SU-DHL-6 (cell line): ENCODE measurements at regions not wholly inside any gene's neighbourhood (a gene's known extent, or its start where the extent isn't known, plus 50 kb on each side); places are given as distances from the start of the nearest gene placed in this dataset.

Source experiments
- H2AFZ ChIP-seq: fragments of 200-600 bp; sonication (generic); 2 replicates; pipeline ENCODE4 v1.6.1; 2014; ENCODE audit warnings: low read depth, mild to moderate bottlenecking, moderate library complexity, mixed read lengths, antibody characterized with exemption, low read length; ENCODE audit not compliant: severe bottlenecking
- H3F3A ChIP-seq: fragments of 200-600 bp; shearing (Covaris generic); 2 replicates; pipeline ENCODE4 v1.6.0; 2016; ENCODE audit warnings: antibody characterized with exemption, mild to moderate bottlenecking; ENCODE audit not compliant: insufficient read depth
- H3K27ac ChIP-seq: fragments of 200-600 bp; sonication (generic); 2 replicates; pipeline ENCODE4 v1.5.1; 2016; ENCODE audit warnings: low read depth, mild to moderate bottlenecking, low read length, moderate library complexity, mixed read lengths
- H3K27me3 ChIP-seq: fragments of 200-600 bp; sonication (generic), shearing (Covaris generic); 2 replicates; pipeline ENCODE4 v1.6.0; 2014; ENCODE audit warnings: mild to moderate bottlenecking, low read length
- H3K36me3 ChIP-seq: fragments of 200-600 bp; sonication (generic); 2 replicates; pipeline ENCODE4 v1.6.1; 2014; ENCODE audit warnings: mild to moderate bottlenecking, low read length, mixed read lengths
- H3K4me2 ChIP-seq: fragments of 300-600, 200-600 bp; shearing (Covaris generic), sonication (generic); 2 replicates; pipeline ENCODE4 v1.6.0; 2014; ENCODE audit warnings: low read length, low read depth, mild to moderate bottlenecking; ENCODE audit not compliant: poor library complexity, severe bottlenecking
- H3K4me3 ChIP-seq: fragments of 200-600 bp; sonication (generic); 2 replicates; pipeline ENCODE4 v1.5.1; 2014; ENCODE audit warnings: antibody characterized with exemption, low read length, mild to moderate bottlenecking, mixed read lengths; ENCODE audit not compliant: insufficient read depth, poor library complexity, severe bottlenecking
- H3K79me2 ChIP-seq: fragments of 200-600 bp; sonication (generic); 2 replicates; pipeline ENCODE4 v1.6.1; 2014; ENCODE audit warnings: mild to moderate bottlenecking, low read length, moderate library complexity; ENCODE audit not compliant: insufficient read depth
- H3K9ac ChIP-seq: fragments of 200-600 bp; sonication (generic); 2 replicates; pipeline ENCODE4 v1.7.0; 2014; ENCODE audit warnings: mild to moderate bottlenecking, low read length
- H3K9me2 ChIP-seq: fragments of 200-600 bp; sonication (generic); replicated peaks from 2 replicates; pipeline ENCODE4 v1.6.1; 2014; ENCODE audit warnings: low read length; ENCODE audit not compliant: insufficient read depth
- H3K9me3 ChIP-seq: fragments of 200-600 bp; sonication (generic); 2 replicates; pipeline ENCODE4 v1.6.1; 2014; ENCODE audit warnings: low read length, mixed read lengths; ENCODE audit not compliant: insufficient read depth
- H4K20me1 ChIP-seq: fragments of 200-600 bp; sonication (generic); 2 replicates; pipeline ENCODE4 v1.6.1; 2014; ENCODE audit warnings: low read depth, mild to moderate bottlenecking, antibody characterized with exemption, low read length, moderate library complexity, mixed read lengths
- EZH2phosphoT487 ChIP-seq: fragments of 200-600 bp; sonication (generic), shearing (Covaris generic); conservative IDR thresholded peaks from 2 replicates; pipeline ENCODE4 v1.6.1; 2018; ENCODE audit warnings: mild to moderate bottlenecking, antibody characterized with exemption, low read length, moderate library complexity, mixed read lengths
- TF ChIP-seq, protein P1 (sequence below): fragments of 200-600 bp; sonication (generic); IDR thresholded peaks from one replicate; pipeline ENCODE4 v1.5.1; 2017; ENCODE audit warnings: antibody characterized with exemption, mild to moderate bottlenecking, low read length, moderate library complexity; ENCODE audit not compliant: insufficient read depth, poor library complexity, severe bottlenecking

DNA sequence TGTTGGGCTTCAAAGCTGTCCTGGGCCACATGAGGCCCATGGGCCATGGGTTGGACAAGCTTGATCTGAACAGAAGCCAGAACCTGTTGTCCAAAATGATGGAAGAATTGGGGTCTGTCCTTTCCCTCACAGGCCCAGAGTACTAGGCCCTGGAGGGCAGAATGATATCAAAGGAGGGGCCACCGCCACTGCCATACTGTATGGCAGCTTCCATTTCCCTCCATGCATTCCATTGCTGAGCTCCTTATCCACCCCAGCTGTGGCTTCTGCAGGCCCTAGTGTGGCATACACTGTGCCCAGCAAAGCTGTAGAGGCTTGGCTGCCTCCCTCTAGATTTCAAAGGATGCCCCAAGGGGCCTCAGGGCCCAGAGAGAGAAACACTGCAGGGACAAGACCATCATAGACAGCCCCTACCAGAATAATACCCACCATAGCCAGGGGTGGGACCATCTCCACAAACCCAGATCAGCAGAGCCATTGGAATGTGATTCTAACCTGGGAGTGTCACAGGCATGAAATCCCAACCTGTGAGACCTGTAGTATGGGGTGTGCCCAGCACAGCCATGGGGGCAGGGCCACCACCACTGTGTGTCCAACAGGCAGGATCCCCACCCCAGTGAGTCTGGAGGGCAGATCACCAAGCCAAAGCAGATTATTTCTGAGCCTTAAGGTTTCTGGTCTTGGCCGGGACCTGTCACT, 61.4 kb upstream of the BEGAIN start:
- Histone ChIP-seq H3K4me2 (no peak overlapping the region), H3K27ac (no peak overlapping the region), H3K4me3 (no peak overlapping the region), H3K9me3 (no peaks in the 10 kb centered on the region), H3F3A (no peaks in the 10 kb centered on the region), H3K79me2 (no peaks in the 10 kb centered on the region), H4K20me1 (no peaks in the 10 kb centered on the region), H3K36me3 (no peaks in the 10 kb centered on the region), H2AFZ (no peak overlapping the region), H3K27me3 (no peaks in the 10 kb centered on the region), H3K9me2 (no peaks in the 10 kb centered on the region), H3K9ac (no peak overlapping the region)
- TF ChIP-seq, protein P1, sequence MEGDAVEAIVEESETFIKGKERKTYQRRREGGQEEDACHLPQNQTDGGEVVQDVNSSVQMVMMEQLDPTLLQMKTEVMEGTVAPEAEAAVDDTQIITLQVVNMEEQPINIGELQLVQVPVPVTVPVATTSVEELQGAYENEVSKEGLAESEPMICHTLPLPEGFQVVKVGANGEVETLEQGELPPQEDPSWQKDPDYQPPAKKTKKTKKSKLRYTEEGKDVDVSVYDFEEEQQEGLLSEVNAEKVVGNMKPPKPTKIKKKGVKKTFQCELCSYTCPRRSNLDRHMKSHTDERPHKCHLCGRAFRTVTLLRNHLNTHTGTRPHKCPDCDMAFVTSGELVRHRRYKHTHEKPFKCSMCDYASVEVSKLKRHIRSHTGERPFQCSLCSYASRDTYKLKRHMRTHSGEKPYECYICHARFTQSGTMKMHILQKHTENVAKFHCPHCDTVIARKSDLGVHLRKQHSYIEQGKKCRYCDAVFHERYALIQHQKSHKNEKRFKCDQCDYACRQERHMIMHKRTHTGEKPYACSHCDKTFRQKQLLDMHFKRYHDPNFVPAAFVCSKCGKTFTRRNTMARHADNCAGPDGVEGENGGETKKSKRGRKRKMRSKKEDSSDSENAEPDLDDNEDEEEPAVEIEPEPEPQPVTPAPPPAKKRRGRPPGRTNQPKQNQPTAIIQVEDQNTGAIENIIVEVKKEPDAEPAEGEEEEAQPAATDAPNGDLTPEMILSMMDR: no peak
- no peak for TF ChIP-seq EZH2phosphoT487

DNA sequence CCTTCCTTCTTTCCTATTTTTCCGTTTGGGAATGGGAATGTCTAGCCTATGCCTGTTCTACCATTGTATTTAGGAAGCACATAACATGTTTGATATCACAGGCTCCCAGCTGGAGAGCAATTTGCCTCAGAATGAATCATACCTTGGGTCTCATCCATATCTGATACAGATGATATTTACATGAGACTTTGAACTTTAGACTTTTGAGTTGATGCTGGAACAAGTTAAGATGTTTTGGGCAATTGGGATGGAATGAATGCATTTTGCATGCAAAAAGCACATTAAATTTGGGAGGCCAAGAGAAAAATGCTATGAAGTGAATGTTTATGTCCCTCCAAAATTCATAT, 61.9 kb upstream of the BEGAIN start:
- Histone ChIP-seq H3K27ac (no peak overlapping the region), H3K4me2 (no peak overlapping the region), H3K27me3 (no peaks in the 10 kb centered on the region), H3K9me2 (no peaks in the 10 kb centered on the region), H3K36me3 (no peaks in the 10 kb centered on the region), H3K9ac (no peak overlapping the region), H3K4me3 (no peak overlapping the region), H4K20me1 (no peaks in the 10 kb centered on the region), H3F3A (no peaks in the 10 kb centered on the region), H2AFZ (no peak overlapping the region), H3K9me3 (no peaks in the 10 kb centered on the region), H3K79me2 (no peaks in the 10 kb centered on the region)
- TF ChIP-seq, protein P1: no peak
- no peak for TF ChIP-seq EZH2phosphoT487

DNA sequence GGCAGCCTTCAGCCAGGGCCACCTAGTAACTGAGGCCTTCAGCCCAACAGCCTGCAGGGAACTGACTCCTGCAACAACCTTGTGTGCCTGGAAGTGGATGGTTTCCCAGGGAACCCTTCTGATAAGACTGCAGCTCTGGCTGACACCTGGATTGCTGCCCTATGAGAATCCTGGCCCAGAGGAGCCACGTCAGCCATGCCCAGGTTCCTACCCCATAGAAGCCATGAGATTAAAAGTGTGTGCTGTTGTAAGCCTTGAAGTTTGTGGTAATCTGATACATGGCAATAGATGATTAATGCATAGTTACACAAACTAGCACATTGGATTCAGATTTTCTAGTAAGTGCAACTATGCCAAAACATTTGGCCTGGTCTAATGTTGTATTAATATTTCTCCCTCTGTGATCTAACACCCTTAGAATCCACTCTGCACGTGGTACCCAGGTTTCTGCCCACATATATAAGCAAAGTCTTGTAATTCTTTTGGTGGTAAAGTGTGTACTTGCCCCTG, 64.8 kb upstream of the BEGAIN start:
- H3K27ac ChIP-seq: no peak overlapping the region
- H3K27me3 ChIP-seq: no peaks in the 10 kb centered on the region
- no peak overlapping the region for H3K4me3 ChIP-seq
- no peak for TF ChIP-seq EZH2phosphoT487
- H3K9me2 ChIP-seq: no peaks in the 10 kb centered on the region
- H2AFZ ChIP-seq: no peak overlapping the region
- H3K79me2 ChIP-seq: no peaks in the 10 kb centered on the region
- H3K9ac ChIP-seq: no peak overlapping the region
- H4K20me1 ChIP-seq: no peaks in the 10 kb centered on the region
- H3K9me3 ChIP-seq: no peaks in the 10 kb centered on the region
- no peaks in the 10 kb centered on the region for H3F3A ChIP-seq
- H3K4me2 ChIP-seq: no peak overlapping the region
- H3K36me3 ChIP-seq: no peaks in the 10 kb centered on the region

- Histone ChIP-seq H3K4me2 (no peak overlapping the region), H3K9ac (no peak overlapping the region), H3K27ac (no peak overlapping the region), H2AFZ (no peak overlapping the region), H3K4me3 (no peak overlapping the region), H3F3A (no peaks in the 10 kb centered on the region), H3K9me3 (no peaks in the 10 kb centered on the region), H3K79me2 (no peaks in the 10 kb centered on the region), H3K36me3 (no peaks in the 10 kb centered on the region), H3K9me2 (no peaks in the 10 kb centered on the region), H3K27me3 (no peaks in the 10 kb centered on the region), H4K20me1 (no peaks in the 10 kb centered on the region)
- TF ChIP-seq, protein P1: no peak
- TF ChIP-seq EZH2phosphoT487: no peak
These were observed 65.5 kb upstream of the BEGAIN start for GRCh38 chr14:100652744-100653143.
